ENCODE measurements at regions not wholly inside any gene's neighbourhood (a gene's known extent, or its start where the extent isn't known, plus 50 kb on each side); places are given as distances from the start of the nearest gene placed in this dataset.

- intact Hi-C loops (cut with micrococcal nuclease), result no loop called here
- H3K4me1 Mint-ChIP-seq, result no peaks in the 10 kb centered on the region
- no peak for TF ChIP-seq CTCF (IDR thresholded peaks at IDR 0.05)
- H3K4me3 Mint-ChIP-seq, result no peak overlapping the region
- no peak overlapping the region for H3K27ac Mint-ChIP-seq
- H3K27me3 Mint-ChIP-seq, result no peaks in the 10 kb centered on the region
- CTCF ChIA-PET, result no interaction called here
- H3K36me3 Mint-ChIP-seq (ENCODE audit: low read depth), result no peaks in the 10 kb centered on the region
- H3K9me3 Mint-ChIP-seq, result no peaks in the 10 kb centered on the region
- ATAC-seq (ENCODE audit: low read depth), result no peak
- no peak for DNase-seq
- POLR2A ChIA-PET, result no interaction called here
These were observed 837.6 kb downstream of the FAM133A start for GRCh38 chrX:94511564-94511963.

- ChIA-PET POLR2A (no interaction called here), CTCF (no interaction called here)
- ATAC-seq (ENCODE audit: low read depth), result no peak
These were observed 841.0 kb downstream of the FAM133A start for GRCh38 chrX:94515009-94515408.

DNA sequence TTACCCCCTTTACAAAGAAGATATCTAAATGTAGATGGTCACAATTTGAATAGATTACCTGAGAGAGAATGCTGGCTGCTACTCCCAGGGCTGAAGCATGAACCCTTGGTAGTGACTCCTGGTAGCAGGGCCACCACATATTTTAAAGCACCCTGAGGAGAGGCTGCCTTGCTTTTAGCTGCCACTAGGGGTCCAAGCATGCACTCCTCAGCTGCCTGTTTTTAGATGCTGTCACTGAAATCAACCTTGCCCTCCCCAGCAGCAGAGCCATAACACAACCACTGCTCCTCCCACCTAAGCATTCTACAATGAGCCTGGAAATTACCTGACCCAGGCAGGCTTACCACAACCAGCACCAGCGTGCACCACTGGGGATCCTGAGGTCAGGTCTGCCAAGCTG, 850.9 kb downstream of the FAM133A start:
- no peaks in the 10 kb centered on the region for H3K27me3 Mint-ChIP-seq
- H3K27ac Mint-ChIP-seq, result no peak overlapping the region
- H3K9me3 Mint-ChIP-seq, result peaks cover 2% of the 10 kb centered on the region
- ATAC-seq (ENCODE audit: low read depth) (no peak), DNase-seq (no peak)
- H3K36me3 Mint-ChIP-seq (ENCODE audit: low read depth), result no peaks in the 10 kb centered on the region
- H3K4me3 Mint-ChIP-seq, result no peak overlapping the region
- H3K4me1 Mint-ChIP-seq, result no peaks in the 10 kb centered on the region
- CTCF ChIA-PET, result no interaction called here
- no peak for TF ChIP-seq CTCF (IDR thresholded peaks at IDR 0.05)
- POLR2A ChIA-PET, result no interaction called here
- intact Hi-C loops (cut with micrococcal nuclease), result no loop called here

More at GRCh38 chrX:94515009-94515408, 841.0 kb downstream of the FAM133A start:
- Mint-ChIP-seq H3K27me3 (no peaks in the 10 kb centered on the region), H3K4me3 (no peak overlapping the region), H3K4me1 (no peaks in the 10 kb centered on the region), H3K36me3 (ENCODE audit: low read depth) (no peaks in the 10 kb centered on the region), H3K9me3 (no peaks in the 10 kb centered on the region), H3K27ac (no peak overlapping the region)
- intact Hi-C loops (cut with micrococcal nuclease), result no loop called here
- no peak for DNase-seq
- TF ChIP-seq CTCF (IDR thresholded peaks at IDR 0.05), result no peak

- intact Hi-C loops (cut with micrococcal nuclease), result no loop called here
- H3K4me1 Mint-ChIP-seq, result no peaks in the 10 kb centered on the region
- no peak overlapping the region for H3K27ac Mint-ChIP-seq
- H3K27me3 Mint-ChIP-seq, result no peaks in the 10 kb centered on the region
- H3K9me3 Mint-ChIP-seq, result peaks cover 4% of the 10 kb centered on the region
- no peak overlapping the region for H3K4me3 Mint-ChIP-seq
- no peak for TF ChIP-seq CTCF (IDR thresholded peaks at IDR 0.05)
- H3K36me3 Mint-ChIP-seq (ENCODE audit: low read depth), result no peaks in the 10 kb centered on the region
- CTCF ChIA-PET, result no interaction called here
- POLR2A ChIA-PET, result no interaction called here
- no peak for ATAC-seq (ENCODE audit: low read depth)
- no peak for DNase-seq
These were observed 871.7 kb downstream of the FAM133A start for GRCh38 chrX:94545722-94546121.

- no peak for ATAC-seq (ENCODE audit: low read depth)
- CTCF ChIA-PET, result no interaction called here
These were observed 877.8 kb downstream of the FAM133A start for GRCh38 chrX:94551831-94552230.

More at GRCh38 chrX:94551831-94552230, 877.8 kb downstream of the FAM133A start:
- POLR2A ChIA-PET, result no interaction called here
- Mint-ChIP-seq H3K36me3 (ENCODE audit: low read depth) (no peaks in the 10 kb centered on the region), H3K4me3 (no peak overlapping the region), H3K9me3 (no peaks in the 10 kb centered on the region), H3K27ac (no peak overlapping the region), H3K4me1 (no peaks in the 10 kb centered on the region), H3K27me3 (no peaks in the 10 kb centered on the region)
- TF ChIP-seq CTCF (IDR thresholded peaks at IDR 0.05), result no peak
- DNase-seq, result no peak
- intact Hi-C loops (cut with micrococcal nuclease), result no loop called here

All from activated B cell treated with CpG ODN at 0.5 μM for 24 hours (primary cell).